Gastroesophageal sphincter (tissue), 4 donors: ENCODE measurements at regions not wholly inside any gene's neighbourhood (a gene's known extent, or its start where the extent isn't known, plus 50 kb on each side); places are given as distances from the start of the nearest gene placed in this dataset.
A peak's percentile ranks its signal among the peaks of the same experiment; 100 is the strongest.

Source experiments
- ATAC-seq: fragments of 150-250 bp; one replicate; pipeline ENCODE4 v1.9.1; 2016; ENCODE audit warnings: mild to moderate bottlenecking, moderate library complexity
- H3K27ac ChIP-seq, 4 donors: fragments of 200-600 bp; sonication (generic) in 3 of 4; 1 replicate in 3 of 4; 2 replicates in 1 of 4; pipeline ENCODE4 v1.5.1; 2016 to 2019
- H3K27me3 ChIP-seq: fragments of 200-600 bp; sonication (generic); one replicate; pipeline ENCODE4 v1.5.1; 2019
- H3K36me3 ChIP-seq, 2 donors: fragments of 200-600 bp; sonication (generic); one replicate each; pipeline ENCODE4 v1.5.1; 2019; ENCODE audit warnings: control low read depth in 1 of 2
- H3K4me1 ChIP-seq, 3 donors: fragments of 200-600 bp; sonication (generic); 1 replicate in 2 of 3; 2 replicates in 1 of 3; pipeline ENCODE4 v1.5.1; 2016 to 2019; ENCODE audit warnings: control low read depth in 2 of 3
- H3K4me3 ChIP-seq, 2 donors: fragments of 200-600 bp; sonication (generic); one replicate each; pipeline ENCODE4 v1.5.1; 2019; ENCODE audit warnings: mild to moderate bottlenecking in 1 of 2, moderate library complexity in 1 of 2
- H3K9me3 ChIP-seq, 3 donors: fragments of 200-600 bp; sonication (generic); one replicate each; pipeline ENCODE4 v1.5.1; 2017 to 2019; ENCODE audit warnings: control low read depth in 2 of 3
- EP300 ChIP-seq: sonication (generic); formaldehyde crosslinking; IDR thresholded peaks from one replicate; pipeline ENCODE4 v1.6.1; 2017; ENCODE audit warnings: antibody characterized with exemption, mild to moderate bottlenecking
- POLR2A ChIP-seq, 2 donors: fragments of 450-650 bp; IDR thresholded peaks; one replicate each; pipeline ENCODE4 v1.6.1; 2017; ENCODE audit warnings: antibody characterized with exemption in 2 of 2, mild to moderate bottlenecking in 2 of 2, moderate library complexity in 1 of 2
- POLR2AphosphoS5 ChIP-seq: sonication (generic); formaldehyde crosslinking; IDR thresholded peaks from one replicate; pipeline ENCODE4 v1.6.1; 2017; ENCODE audit warnings: antibody characterized with exemption
- WGBS, 2 donors: methylation state at CpG; one replicate each; pipeline ENCODE4 v1.1.5; 2018; ENCODE audit warnings: low coverage in 1 of 2; 5-methylcytosine and 5-hydroxymethylcytosine counted together
- TF ChIP-seq, protein P1 (sequence below), 4 experiments: fragments of 200-600 bp in 2 of 4; fragments of 450-650 bp in 2 of 4; sonication (generic) in 1 of 4; IDR thresholded peaks; one replicate each; pipeline ENCODE4 v1.5.1; 2017 to 2019; ENCODE audit warnings: antibody characterized with exemption in 4 of 4, mild to moderate bottlenecking in 2 of 4, moderate library complexity in 2 of 4

GRCh38 chr15:39427705-39428104, 153.2 kb upstream of the THBS1 start:
- TF ChIP-seq, protein P1, sequence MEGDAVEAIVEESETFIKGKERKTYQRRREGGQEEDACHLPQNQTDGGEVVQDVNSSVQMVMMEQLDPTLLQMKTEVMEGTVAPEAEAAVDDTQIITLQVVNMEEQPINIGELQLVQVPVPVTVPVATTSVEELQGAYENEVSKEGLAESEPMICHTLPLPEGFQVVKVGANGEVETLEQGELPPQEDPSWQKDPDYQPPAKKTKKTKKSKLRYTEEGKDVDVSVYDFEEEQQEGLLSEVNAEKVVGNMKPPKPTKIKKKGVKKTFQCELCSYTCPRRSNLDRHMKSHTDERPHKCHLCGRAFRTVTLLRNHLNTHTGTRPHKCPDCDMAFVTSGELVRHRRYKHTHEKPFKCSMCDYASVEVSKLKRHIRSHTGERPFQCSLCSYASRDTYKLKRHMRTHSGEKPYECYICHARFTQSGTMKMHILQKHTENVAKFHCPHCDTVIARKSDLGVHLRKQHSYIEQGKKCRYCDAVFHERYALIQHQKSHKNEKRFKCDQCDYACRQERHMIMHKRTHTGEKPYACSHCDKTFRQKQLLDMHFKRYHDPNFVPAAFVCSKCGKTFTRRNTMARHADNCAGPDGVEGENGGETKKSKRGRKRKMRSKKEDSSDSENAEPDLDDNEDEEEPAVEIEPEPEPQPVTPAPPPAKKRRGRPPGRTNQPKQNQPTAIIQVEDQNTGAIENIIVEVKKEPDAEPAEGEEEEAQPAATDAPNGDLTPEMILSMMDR (IDR thresholded peaks at IDR 0.05): no peak
- no peak for TF ChIP-seq POLR2AphosphoS5
- no peak for TF ChIP-seq EP300
- no peak for TF ChIP-seq POLR2A (IDR thresholded peaks at IDR 0.05)
- peak overlapping the region in 2 of 4 donors; percentile 72 to 81 for H3K27ac ChIP-seq
- WGBS, 2 donors: 75 to 100% methylated on average over 2 to 3 of the region's 3 CpGs

DNA sequence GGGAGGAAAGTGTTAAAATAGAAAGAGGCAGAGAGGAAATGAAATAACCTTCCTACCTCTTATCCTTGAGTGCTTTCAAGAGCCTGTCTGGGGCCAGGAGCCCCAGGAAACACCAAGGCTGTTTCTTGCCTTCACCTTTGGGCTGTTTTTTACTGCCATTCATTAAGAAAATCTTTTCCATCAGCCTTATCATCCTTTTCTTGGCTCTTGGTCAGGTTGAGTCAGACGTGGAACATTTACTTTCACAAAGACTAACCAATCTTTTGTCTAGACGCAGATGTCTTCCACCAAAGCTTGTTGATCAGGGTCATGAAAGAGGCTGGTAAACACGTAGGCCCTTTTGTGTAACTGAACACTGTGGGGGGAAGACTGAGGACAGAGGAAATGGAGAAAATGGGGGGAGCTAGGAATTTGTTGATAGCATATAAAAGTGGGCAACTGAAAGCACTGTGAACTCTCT, 151.0 kb upstream of the THBS1 start:
- TF ChIP-seq POLR2A (IDR thresholded peaks at IDR 0.05) (no peak), EP300 (no peak), POLR2AphosphoS5 (no peak)
- TF ChIP-seq, protein P1 (IDR thresholded peaks at IDR 0.05): no peak
- WGBS, 2 donors: 0 to 27% methylated on average over 1 to 3 of the region's 3 CpGs
- H3K27ac ChIP-seq: peak overlapping the region in 3 of 4 donors; percentile 34 to 81 (median 72)

More at GRCh38 chr15:39427705-39428104, 153.2 kb upstream of the THBS1 start:
- H3K4me3 ChIP-seq: no peak overlapping the region
- peaks cover 0 to 57% (median 7%) of the 10 kb centered on the region in 3 donors for H3K4me1 ChIP-seq
- ATAC-seq: no peak
- no peaks in the 10 kb centered on the region for H3K27me3 ChIP-seq
- no peaks in the 10 kb centered on the region for H3K9me3 ChIP-seq
- no peaks in the 10 kb centered on the region for H3K36me3 ChIP-seq

GRCh38 chr15:39430389-39430788, 150.5 kb upstream of the THBS1 start:
- Histone ChIP-seq H3K36me3 (no peaks in the 10 kb centered on the region), H3K4me1 (peaks cover 0 to 84% (median 16%) of the 10 kb centered on the region in 3 donors), H3K27ac (peak overlapping the region in 3 of 4 donors; percentile 34 to 81 (median 72)), H3K4me3 (no peak overlapping the region), H3K27me3 (no peaks in the 10 kb centered on the region), H3K9me3 (no peaks in the 10 kb centered on the region)
- WGBS, 2 donors: 41 to 81% methylated on average over 3 of the region's 3 CpGs
- TF ChIP-seq, protein P1 (IDR thresholded peaks at IDR 0.05): no peak
- TF ChIP-seq POLR2A (IDR thresholded peaks at IDR 0.05): no peak
- TF ChIP-seq POLR2AphosphoS5: no peak
- no peak for TF ChIP-seq EP300
- no peak for ATAC-seq

More for the DNA sequence above, 151.0 kb upstream of the THBS1 start:
- no peaks in the 10 kb centered on the region for H3K9me3 ChIP-seq
- no peaks in the 10 kb centered on the region for H3K36me3 ChIP-seq
- no peak overlapping the region for H3K4me3 ChIP-seq
- H3K4me1 ChIP-seq: peaks cover 0 to 79% (median 16%) of the 10 kb centered on the region in 3 donors
- H3K27me3 ChIP-seq: no peaks in the 10 kb centered on the region
- ATAC-seq: no peak

DNA sequence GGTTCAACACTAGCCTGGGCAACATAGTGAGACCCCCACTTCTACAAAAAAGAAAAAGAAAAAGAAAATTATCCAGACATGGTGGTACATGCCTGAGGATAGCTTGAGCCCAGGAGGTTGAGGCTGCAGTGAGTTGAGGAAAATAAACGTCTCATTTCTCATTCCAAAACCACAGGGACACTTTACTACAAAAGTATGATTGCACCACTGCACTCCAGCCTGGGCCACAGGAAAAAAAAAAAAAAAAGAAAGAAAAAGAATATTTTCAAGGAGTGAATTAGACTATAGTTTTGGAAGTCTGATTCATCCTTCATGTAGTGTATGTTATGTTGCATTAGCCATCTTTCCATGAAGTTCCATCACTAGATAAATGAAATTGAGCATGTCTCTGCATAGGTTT, 149.5 kb upstream of the THBS1 start:
- ATAC-seq: no peak
- H3K27me3 ChIP-seq: no peaks in the 10 kb centered on the region
- H3K27ac ChIP-seq: peak overlapping the region; percentile 11 to 81 (median 72)
- WGBS, 2 donors: 80 to 94% methylated on average over 1 of the region's 1 CpG
- no peaks in the 10 kb centered on the region for H3K9me3 ChIP-seq
- no peak for TF ChIP-seq POLR2AphosphoS5
- TF ChIP-seq, protein P1 (IDR thresholded peaks at IDR 0.05): no peak
- no peak overlapping the region for H3K4me3 ChIP-seq
- peaks cover 5 to 94% (median 16%) of the 10 kb centered on the region in 3 donors for H3K4me1 ChIP-seq
- no peaks in the 10 kb centered on the region for H3K36me3 ChIP-seq

DNA sequence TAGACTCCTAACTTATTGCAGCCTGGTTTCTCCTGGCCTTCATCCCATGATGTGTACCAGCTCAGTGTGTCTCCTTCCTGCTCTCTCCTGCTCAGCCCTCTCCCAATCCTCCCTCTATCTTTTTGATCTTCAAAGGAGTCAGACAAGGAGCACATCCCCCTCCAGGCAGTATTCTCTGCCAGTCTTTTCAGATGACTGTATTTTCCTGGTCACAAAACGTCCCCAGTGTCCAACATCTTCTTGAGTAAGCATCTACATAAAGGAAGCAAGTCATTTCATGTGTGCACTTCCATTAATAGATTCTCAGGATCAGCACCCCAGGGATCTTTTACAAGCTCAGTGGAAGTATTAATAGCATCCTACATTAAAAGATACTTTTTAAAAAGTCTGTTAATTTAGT, 148.9 kb upstream of the THBS1 start:
- Histone ChIP-seq H3K4me3 (no peak overlapping the region), H3K27ac (peak overlapping the region; percentile 65 to 81 (median 72)), H3K4me1 (peaks cover 7 to 95% (median 16%) of the 10 kb centered on the region in 3 donors), H3K9me3 (no peaks in the 10 kb centered on the region), H3K36me3 (no peaks in the 10 kb centered on the region), H3K27me3 (no peaks in the 10 kb centered on the region)
- WGBS, 2 donors: 14 to 30% methylated on average over 1 of the region's 1 CpG
- TF ChIP-seq, protein P1 (IDR thresholded peaks at IDR 0.05): no peak
- TF ChIP-seq EP300: no peak
- no peak for TF ChIP-seq POLR2A (IDR thresholded peaks at IDR 0.05)
- TF ChIP-seq POLR2AphosphoS5: peak; percentile 11
- ATAC-seq: no peak
